Midbrain (tissue), 1 donor: ENCODE measurements at regions not wholly inside any gene's neighbourhood (a gene's known extent, or its start where the extent isn't known, plus 50 kb on each side); places are given as distances from the start of the nearest gene placed in this dataset.
"Not testable (repeated sequence)": the region's sequence is repeated elsewhere in the genome, so short reads cannot be mapped to it uniquely, and the experiment has no call there.

Experiments
- DNase-seq: peaks from one replicate; lab custom pipeline; 2025; lab: John Stamatoyannopoulos, UW

DNA sequence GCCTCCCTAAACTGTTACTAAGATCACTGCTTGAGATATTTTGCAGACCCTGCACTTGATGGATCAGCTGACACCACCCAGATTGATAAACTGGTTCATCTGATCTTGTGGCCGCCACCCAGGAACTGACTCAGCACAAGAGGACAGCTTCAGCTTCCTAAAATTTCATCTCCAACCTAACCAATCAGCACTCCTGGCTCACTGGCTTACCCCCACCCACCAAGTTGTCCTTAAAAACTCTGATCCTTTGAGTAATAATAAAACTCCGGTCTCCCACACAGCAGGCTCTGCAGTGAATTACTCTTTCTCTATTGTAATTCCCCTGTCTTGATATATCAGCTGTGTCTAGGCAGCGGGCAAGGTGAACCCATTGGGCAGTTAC, 174.8 kb downstream of the UTP18 start:
- no peak for DNase-seq

GRCh38 chr17:51435641-51436091, 175.3 kb downstream of the UTP18 start:
- no peak for DNase-seq

GRCh38 chr17:51439395-51440229, 179.3 kb downstream of the UTP18 start:
- DNase-seq = no peak

GRCh38 chr17:51441431-51441830, 181.1 kb downstream of the UTP18 start:
- DNase-seq = no peak

DNA sequence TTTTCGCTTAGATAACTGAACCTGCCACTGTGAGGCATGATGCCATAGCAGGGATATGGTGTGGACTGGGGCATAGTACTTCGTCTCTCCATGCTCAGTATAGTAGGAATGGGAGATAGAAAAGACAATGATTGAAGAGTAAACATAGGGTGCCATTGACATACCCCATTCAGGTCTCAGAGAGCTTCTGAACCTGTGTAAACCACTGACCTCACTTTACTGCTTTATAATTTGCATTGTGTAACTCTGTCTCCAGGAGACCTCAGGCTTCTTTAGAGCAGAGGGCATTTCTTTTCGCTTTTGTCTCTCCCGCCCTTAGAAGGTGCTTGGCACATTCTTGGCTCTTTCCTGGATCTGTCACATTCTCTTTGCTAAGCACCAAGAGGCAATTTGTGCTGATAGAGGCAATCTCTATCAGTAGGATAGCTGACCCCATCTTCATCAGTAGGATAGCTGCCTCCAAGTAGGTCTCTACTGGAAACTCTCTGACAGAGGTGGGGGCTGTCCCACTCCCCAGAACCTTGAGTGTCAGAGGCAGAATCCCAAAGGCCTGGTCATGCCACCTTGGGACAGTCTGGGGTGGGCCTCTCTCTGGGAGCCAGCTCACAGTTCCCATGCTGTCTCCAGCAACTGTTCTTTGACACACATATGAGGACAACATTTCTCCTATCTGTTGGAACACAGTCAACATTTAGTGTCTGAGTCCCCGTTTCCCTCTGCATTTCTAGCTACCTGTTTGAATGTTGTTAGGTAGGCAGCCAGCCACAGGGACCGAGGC, 181.9 kb downstream of the UTP18 start:
- no peak for DNase-seq

- no peak for DNase-seq
These were observed 183.3 kb downstream of the UTP18 start for GRCh38 chr17:51443646-51444045.

GRCh38 chr17:51445946-51446345, 185.6 kb downstream of the UTP18 start:
- DNase-seq = no peak

GRCh38 chr17:51454456-51454978, 194.2 kb downstream of the UTP18 start:
- no peak for DNase-seq

GRCh38 chr17:51455211-51455610, 194.9 kb downstream of the UTP18 start:
- DNase-seq = no peak

DNA sequence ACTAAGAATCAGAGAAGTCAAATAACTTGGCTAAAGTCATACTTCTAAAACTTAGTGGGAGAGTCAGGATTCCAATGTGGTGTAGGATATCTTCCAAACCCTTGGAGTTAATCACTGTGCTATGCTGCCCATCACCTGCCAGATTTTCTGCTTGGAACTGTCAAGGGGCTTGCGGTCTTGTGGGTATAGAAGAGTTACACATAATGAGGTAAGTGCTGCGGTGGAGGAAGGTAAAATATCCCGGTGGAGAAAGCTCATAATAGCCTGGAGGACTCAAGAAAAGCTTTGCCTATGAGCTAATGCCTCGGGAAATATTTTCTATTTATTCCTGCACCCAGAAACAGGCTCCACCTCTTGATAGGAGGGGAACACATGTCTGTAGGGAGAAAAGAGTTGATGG, 195.6 kb downstream of the UTP18 start:
- DNase-seq = no peak

- DNase-seq = no peak
These were observed 196.6 kb downstream of the UTP18 start for GRCh38 chr17:51456942-51457341.

GRCh38 chr17:51461578-51462004, 201.2 kb downstream of the UTP18 start:
- DNase-seq = peak; percentile 5

- no peak for DNase-seq
These were observed 203.0 kb downstream of the UTP18 start for GRCh38 chr17:51463353-51463752.

GRCh38 chr17:51467336-51467735, 207.0 kb downstream of the UTP18 start:
- no peak for DNase-seq

DNA sequence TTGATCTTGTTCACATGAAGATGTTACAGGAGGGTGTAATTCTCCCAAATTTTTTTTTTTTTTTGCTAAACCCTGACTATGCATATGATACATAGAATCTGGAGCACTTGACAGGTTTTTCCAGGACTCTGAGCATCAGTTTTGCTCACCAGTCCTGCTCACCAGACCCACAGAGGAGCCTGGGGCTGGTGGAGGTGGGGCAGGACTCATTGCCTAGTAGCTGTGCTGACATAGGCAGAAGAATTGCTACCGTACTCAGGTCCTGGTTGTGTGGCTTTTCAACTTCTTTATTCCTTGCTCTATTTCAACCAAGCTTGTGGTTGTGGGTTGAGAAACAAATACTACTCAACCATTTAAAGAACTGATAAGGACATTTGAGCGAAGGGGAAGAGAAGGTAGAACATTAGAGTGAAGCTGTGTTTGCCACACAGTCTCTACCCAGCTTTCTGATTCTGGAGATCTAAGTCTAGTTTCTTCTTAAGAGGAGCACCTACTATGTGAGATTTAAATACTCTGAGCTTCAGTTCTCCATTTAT, 212.4 kb downstream of the UTP18 start:
- DNase-seq = no peak

DNA sequence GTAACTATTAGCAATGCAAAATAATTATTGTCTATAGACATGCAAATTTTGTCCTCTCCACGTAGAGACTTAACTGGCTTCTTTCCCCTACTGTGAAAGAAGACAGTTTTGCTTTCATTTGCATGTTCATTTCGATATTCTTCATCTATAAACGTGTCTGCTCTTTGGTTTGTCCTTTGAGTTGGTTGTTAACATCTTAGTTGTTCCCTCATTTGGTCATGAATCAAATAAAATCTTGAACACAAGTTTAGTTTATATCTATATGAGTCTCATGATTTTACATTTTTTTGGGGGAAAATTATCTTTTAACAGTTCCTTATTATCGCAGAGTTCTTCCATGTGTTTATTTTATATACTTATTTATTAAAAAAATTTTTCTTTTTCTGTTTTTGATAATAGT, 214.4 kb downstream of the UTP18 start:
- DNase-seq = no peak

DNA sequence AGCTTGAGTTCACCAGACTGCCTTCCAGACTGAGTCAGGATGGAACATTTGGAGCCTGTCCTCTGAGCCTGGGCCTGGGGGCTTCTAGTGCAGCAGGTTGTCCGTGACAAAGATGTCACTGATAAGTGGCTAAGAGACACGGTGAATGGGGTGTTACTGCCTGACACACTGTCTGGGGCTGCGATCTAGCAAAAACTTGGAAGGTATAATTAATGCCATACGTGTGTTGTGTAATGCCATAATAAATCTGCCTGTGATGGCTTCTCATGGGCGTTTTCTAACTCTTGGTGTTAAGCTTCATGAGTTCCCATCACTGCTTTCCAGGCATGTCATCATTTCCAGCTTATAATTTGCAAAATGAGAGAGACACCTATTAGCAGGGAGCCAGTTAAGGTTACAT, 215.4 kb downstream of the UTP18 start:
- DNase-seq = no peak

DNA sequence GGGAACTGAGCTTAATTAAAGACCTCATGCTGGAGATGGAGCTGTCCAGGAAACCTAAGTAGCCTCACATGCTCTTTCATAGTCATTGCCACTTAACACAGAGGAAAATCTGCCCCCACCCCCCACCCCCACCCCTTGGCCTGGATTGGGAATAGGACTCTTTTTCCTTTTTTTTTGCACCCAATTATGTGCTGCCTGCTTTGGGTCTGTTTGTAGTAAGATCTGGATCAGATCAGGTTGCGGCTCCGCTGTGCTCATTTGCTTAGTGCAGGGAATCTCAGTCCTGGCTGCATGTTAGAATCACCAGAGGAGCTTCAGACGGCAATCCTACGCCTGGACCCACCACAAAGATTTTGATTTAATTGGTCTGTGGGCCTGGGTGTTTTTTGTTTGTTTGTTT, 219.0 kb downstream of the UTP18 start:
- DNase-seq = no peak

- no peak for DNase-seq
These were observed 221.0 kb downstream of the UTP18 start for GRCh38 chr17:51481370-51481769.

DNA sequence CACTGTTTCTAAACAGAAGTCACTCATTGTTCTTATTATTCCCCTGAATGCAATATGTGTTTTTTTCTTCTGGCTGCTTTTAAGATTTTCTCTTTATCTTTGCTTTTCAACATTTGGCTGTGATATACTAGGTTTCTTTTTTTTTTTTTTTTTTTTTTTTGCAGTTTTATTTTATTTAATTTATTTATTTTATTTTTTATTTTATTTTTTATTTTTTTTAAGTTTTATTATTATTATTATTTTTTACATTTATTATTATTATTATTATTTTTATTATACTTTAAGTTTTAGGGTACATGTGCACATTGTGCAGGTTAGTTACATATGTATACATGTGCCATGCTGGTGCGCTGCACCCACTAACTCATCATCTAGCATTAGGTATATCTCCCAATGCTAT, 221.9 kb downstream of the UTP18 start:
- not testable (repeated sequence) for DNase-seq

- DNase-seq = no peak
These were observed 225.7 kb downstream of the UTP18 start for GRCh38 chr17:51486091-51486490.

GRCh38 chr17:51486885-51487520, 226.7 kb downstream of the UTP18 start:
- DNase-seq = no peak
